IMR-90 (cell line): ENCODE measurements at regions not wholly inside any gene's neighbourhood (a gene's known extent, or its start where the extent isn't known, plus 50 kb on each side); places are given as distances from the start of the nearest gene placed in this dataset.

Source experiments
- ATAC-seq: fragments of 200-7000 bp; cut with Tn5 transposase; 2 replicates; pipeline ENCODE4 v1.9.1; 2020; ENCODE audit warnings: low read depth, mild to moderate bottlenecking, moderate library complexity
- BruUV-seq: library from RNA; stranded (reverse); fragments of 400-500 nt; replicated peaks from 2 replicates; lab custom pipeline; 2021; lab: Mats Ljungman, UMichigan
- CTCF ChIA-PET: fragments of 300-600 bp; formaldehyde crosslinking; extraction: SDS; loops from one replicate; lab custom pipeline; 2021; ENCODE audit warnings: antibody characterized with exemption; lab: Yijun Ruan, JAX
- POLR2A ChIA-PET: fragments of 300-600 bp; sonication (Branson Sonifier 250); formaldehyde crosslinking; loops from one replicate; lab custom pipeline; 2022; ENCODE audit warnings: antibody characterized with exemption; ENCODE audit not compliant: unreplicated experiment; lab: Charles Lee
- DNase-seq: peaks from one replicate; pipeline ENCODE4 v3.0.0; 2013
- H2AFZ ChIP-seq: replicated peaks from 2 replicates; pipeline ENCODE3; 2013; ENCODE audit warnings: low read length, mild to moderate bottlenecking; ENCODE audit not compliant: poor library complexity
- H2AK5ac ChIP-seq: 2 replicates; pipeline ENCODE4 v1.6.1; 2013; ENCODE audit warnings: low read depth, low read length, inconsistent platforms
- H2AK9ac ChIP-seq: replicated peaks from 2 replicates; pipeline ENCODE3; 2013; ENCODE audit warnings: mild to moderate bottlenecking, low read depth, low read length, moderate library complexity; ENCODE audit not compliant: poor library complexity
- H2BK120ac ChIP-seq: 2 replicates; pipeline ENCODE4 v1.6.1; 2013; ENCODE audit warnings: low read depth, low read length, inconsistent platforms
- H2BK15ac ChIP-seq: 3 replicates; pipeline ENCODE4 v1.6.1; 2013; ENCODE audit warnings: low read depth, low read length, inconsistent platforms
- H2BK20ac ChIP-seq: 2 replicates; pipeline ENCODE4 v1.6.1; 2013; ENCODE audit warnings: low read depth, mild to moderate bottlenecking, inconsistent platforms, low read length, moderate library complexity
- H2BK5ac ChIP-seq: 2 replicates; pipeline ENCODE4 v1.6.1; 2013; ENCODE audit warnings: mild to moderate bottlenecking, low read depth, low read length, inconsistent platforms; ENCODE audit not compliant: poor library complexity, severe bottlenecking
- H3K14ac ChIP-seq: replicated peaks from 2 replicates; pipeline ENCODE4 v1.6.1; 2013; ENCODE audit warnings: low read depth, low read length, inconsistent platforms
- H3K18ac ChIP-seq: 2 replicates; pipeline ENCODE4 v1.6.1; 2013; ENCODE audit warnings: low read depth, low read length, control low read depth
- H3K23ac ChIP-seq: 2 replicates; pipeline ENCODE4 v1.6.1; 2013; ENCODE audit warnings: low read depth, low read length, inconsistent platforms
- H3K27ac ChIP-seq: 2 replicates; pipeline ENCODE4 v1.5.1; 2013; ENCODE audit warnings: mild to moderate bottlenecking, control low read depth, low read length; ENCODE audit not compliant: insufficient read depth
- H3K27me3 ChIP-seq: 2 replicates; pipeline ENCODE4 v1.6.1; 2013; ENCODE audit warnings: low read length; ENCODE audit not compliant: control insufficient read depth, insufficient read depth
- H3K36me3 ChIP-seq: 2 replicates; pipeline ENCODE4 v1.6.1; 2013; ENCODE audit warnings: low read length, mixed read lengths; ENCODE audit not compliant: control insufficient read depth, insufficient read depth
- H3K4ac ChIP-seq: 2 replicates; pipeline ENCODE4 v1.6.1; 2013; ENCODE audit warnings: low read depth, low read length, inconsistent platforms
- H3K4me1 ChIP-seq: 2 replicates; pipeline ENCODE4 v1.6.1; 2013; ENCODE audit warnings: low read length, mixed read lengths; ENCODE audit not compliant: control insufficient read depth, insufficient read depth
- H3K4me2 ChIP-seq: 2 replicates; pipeline ENCODE4 v1.6.1; 2013; ENCODE audit warnings: low read depth, mild to moderate bottlenecking, control low read depth, low read length, moderate library complexity
- H3K4me3 ChIP-seq: 2 replicates; pipeline ENCODE4 v1.5.1; 2013; ENCODE audit warnings: low read depth, mild to moderate bottlenecking, control low read depth, low read length, moderate library complexity; ENCODE audit not compliant: insufficient read depth
- H3K56ac ChIP-seq: 2 replicates; pipeline ENCODE4 v1.6.1; 2013; ENCODE audit warnings: low read length, inconsistent platforms; ENCODE audit not compliant: insufficient read depth; ENCODE audit errors: extremely low read depth
- H3K79me1 ChIP-seq, 2 experiments: 2 replicates each; pipeline ENCODE4 v1.6.1; 2013; ENCODE audit warnings: low read length in 2 of 2, inconsistent platforms in 1 of 2, low read depth in 1 of 2
- H3K9ac ChIP-seq: 2 replicates; pipeline ENCODE4 v1.6.1; 2013; ENCODE audit warnings: low read depth, low read length, control low read depth
- H3K9me1 ChIP-seq: 2 replicates; pipeline ENCODE4 v1.6.1; 2013; ENCODE audit warnings: low read length, inconsistent platforms; ENCODE audit not compliant: insufficient read depth
- H3K9me3 ChIP-seq: 2 replicates; pipeline ENCODE4 v1.6.1; 2013; ENCODE audit warnings: low read length; ENCODE audit not compliant: control insufficient read depth, insufficient read depth
- H4K20me1 ChIP-seq: 2 replicates; pipeline ENCODE4 v1.6.1; 2013; ENCODE audit warnings: low read length, inconsistent platforms; ENCODE audit not compliant: insufficient read depth
- H4K5ac ChIP-seq: 2 replicates; pipeline ENCODE4 v1.6.1; 2013; ENCODE audit warnings: mild to moderate bottlenecking, low read depth, low read length, control low read depth
- H4K8ac ChIP-seq, 2 experiments: 2 replicates each; pipeline ENCODE4 v1.6.1; 2013; ENCODE audit warnings: low read depth in 2 of 2, low read length in 2 of 2, control low read depth in 1 of 2, inconsistent platforms in 1 of 2
- H4K91ac ChIP-seq: 2 replicates; pipeline ENCODE4 v1.6.1; 2013; ENCODE audit warnings: low read depth, low read length, inconsistent platforms; ENCODE audit not compliant: insufficient read depth
- BHLHE40 ChIP-seq: fragments of 150-350 bp; IDR thresholded peaks from 2 replicates; pipeline ENCODE4 v1.6.1; 2016; ENCODE audit warnings: mild to moderate bottlenecking, low read depth, low read length
- FOS ChIP-seq: fragments of 150-350 bp; IDR thresholded peaks from 2 replicates; pipeline ENCODE4 v1.6.1; 2016; ENCODE audit warnings: low read depth, low read length
- MAFK ChIP-seq: IDR thresholded peaks from 2 replicates; pipeline ENCODE4 v1.6.1; 2012; ENCODE audit warnings: low read depth, low read length, improper control_type of control experiment
- MAZ ChIP-seq: IDR thresholded peaks from 2 replicates; pipeline ENCODE4 v1.6.1; 2012; ENCODE audit warnings: low read depth, mild to moderate bottlenecking, low read length, improper control_type of control experiment, moderate library complexity, borderline replicate concordance
- MXI1 ChIP-seq: IDR thresholded peaks from 2 replicates; pipeline ENCODE4 v1.6.1; 2012; ENCODE audit warnings: low read depth, mild to moderate bottlenecking, low read length, moderate library complexity, borderline replicate concordance
- NFE2L2 ChIP-seq: fragments of 150-350 bp; IDR thresholded peaks from 2 replicates; pipeline ENCODE4 v1.6.1; 2016; ENCODE audit warnings: low read depth, mild to moderate bottlenecking, low read length
- POLR2A ChIP-seq: IDR thresholded peaks from 2 replicates; pipeline ENCODE4 v1.6.1; 2012; ENCODE audit warnings: mild to moderate bottlenecking, low read depth, low read length
- RCOR1 ChIP-seq: IDR thresholded peaks from 2 replicates; pipeline ENCODE4 v1.6.1; 2012; ENCODE audit warnings: mild to moderate bottlenecking, low read length, improper control_type of control experiment; ENCODE audit not compliant: insufficient replicate concordance
- RFX5 ChIP-seq: IDR thresholded peaks from 2 replicates; pipeline ENCODE4 v1.8.0; 2012; ENCODE audit warnings: low read depth, mild to moderate bottlenecking, low read length, moderate library complexity
- SMC3 ChIP-seq: fragments of 150-350 bp; IDR thresholded peaks from 2 replicates; pipeline ENCODE4 v1.6.1; 2016; ENCODE audit warnings: low read depth, mild to moderate bottlenecking, antibody characterized with exemption, low read length, moderate library complexity
- USF2 ChIP-seq: fragments of 150-350 bp; IDR thresholded peaks from 2 replicates; pipeline ENCODE4 v1.6.1; 2017; ENCODE audit warnings: mild to moderate bottlenecking, antibody characterized with exemption, low read length, low read depth
- WGBS, 2 experiments: methylation state at CpG; one replicate each; pipeline versions ENCODE4 v1.1.5 to v1.1.7; 2013; ENCODE audit warnings: missing lambda C conversion rate in 2 of 2; ENCODE audit not compliant: insufficient read length in 1 of 2; ENCODE audit errors: extremely low coverage in 2 of 2; 5-methylcytosine and 5-hydroxymethylcytosine counted together
- dilution Hi-C: fragments of 300-500 bp; cut with HindIII; formaldehyde crosslinking; loops from one replicate; pipeline ENCODE4 v1.14.3; 2018; ENCODE audit warnings: low sequenced_read_pairs; ENCODE audit not compliant: unreplicated experiment
- in situ Hi-C: fragments of 300-500 bp; cut with MboI; formaldehyde crosslinking; loops from 3 replicates; pipeline ENCODE4 v1.14.3; 2019; ENCODE audit warnings: low sequenced_read_pairs, inconsistent platforms, mixed read lengths
- intact Hi-C: fragments of 100-400 bp; cut with micrococcal nuclease; formaldehyde crosslinking; loops from 2 replicates; pipeline ENCODE4 v1.10.0; 2022

- peak overlapping the region; percentile 33 for H2BK5ac ChIP-seq
- no TSS peak for BruUV-seq
- peaks cover 4% of the 10 kb centered on the region; the same call in 1 of the 2 replicates for H3K27me3 ChIP-seq
These were observed 59.6 kb upstream of the ADGRA1 start for GRCh38 chr10:133028158-133028557.

More at GRCh38 chr10:133028158-133028557, 59.6 kb upstream of the ADGRA1 start:
- ATAC-seq = no peak
- Histone ChIP-seq H3K9ac (no peak overlapping the region), H3K4me3 (no peak overlapping the region), H3K18ac (no peak overlapping the region), H2AFZ (no peak overlapping the region), H3K9me3 (no peaks in the 10 kb centered on the region), H2AK5ac (no peak overlapping the region), H4K8ac (no peak overlapping the region), H3K27ac (no peak overlapping the region), H3K4ac (no peak overlapping the region), H3K14ac (no peak overlapping the region), H3K36me3 (no peaks in the 10 kb centered on the region), H2BK120ac (no peak overlapping the region), H3K9me1 (no peaks in the 10 kb centered on the region), H3K56ac (no peak overlapping the region), H3K4me1 (no peaks in the 10 kb centered on the region), H4K91ac (no peak overlapping the region), H2BK15ac (no peak overlapping the region), H2AK9ac (no peak overlapping the region), H3K23ac (no peak overlapping the region), H4K5ac (no peak overlapping the region), H3K79me1 (no peaks in the 10 kb centered on the region), H2BK20ac (no peak overlapping the region), H4K20me1 (no peaks in the 10 kb centered on the region), H3K4me2 (no peak overlapping the region)
- no CpG with 5 or more reads among the region's 1 CpG for whole genome bisulfite sequencing, 2 experiments
- intact Hi-C loops = no loop called here
- dilution Hi-C loops = no loop called here
- CTCF ChIA-PET = no interaction called here
- in situ Hi-C loops = no loop called here
- TF ChIP-seq POLR2A (no peak), USF2 (no peak), MAFK (no peak), RFX5 (no peak), MAZ (no peak), RCOR1 (no peak), SMC3 (no peak), FOS (no peak), MXI1 (no peak), NFE2L2 (no peak), BHLHE40 (no peak)
- POLR2A ChIA-PET = no interaction called here
- DNase-seq = no peak
